ENCODE measurements at regions not wholly inside any gene's neighbourhood (a gene's known extent, or its start where the extent isn't known, plus 50 kb on each side); places are given as distances from the start of the nearest gene placed in this dataset.

DNA sequence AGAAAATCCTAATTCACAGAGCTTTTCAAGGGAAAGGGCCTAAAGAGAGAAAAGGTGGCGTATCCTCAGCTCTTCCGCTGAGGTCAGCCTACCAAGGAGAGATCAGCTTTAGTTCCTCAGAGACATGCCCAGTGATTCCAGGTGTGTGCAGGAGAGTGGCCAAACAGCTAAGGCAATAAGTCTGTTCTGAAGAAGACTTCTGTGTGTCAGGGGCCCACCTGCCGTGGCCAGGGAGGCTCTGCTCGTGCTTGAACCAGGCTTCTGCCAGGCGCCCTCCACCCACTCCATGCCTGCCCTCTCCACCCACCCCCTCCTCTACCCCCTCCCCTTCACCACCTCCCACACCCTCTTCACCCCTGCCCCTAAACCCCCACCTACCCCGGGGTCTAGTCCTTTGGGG lies 67.4 kb upstream of the ARMC2 start:
- H3K4me3 ChIP-seq (ENCODE audit: low read length): no peak overlapping the region
- no peak overlapping the region for H3K27ac ChIP-seq (ENCODE audit: low read length)
- H3K27me3 ChIP-seq (ENCODE audit: control insufficient read depth, insufficient read depth, low read length): no peaks in the 10 kb centered on the region
- H3K9me3 ChIP-seq (ENCODE audit: control insufficient read depth, low read depth, low read length): no peaks in the 10 kb centered on the region
- WGBS (ENCODE audit: insufficient coverage, low lambda C conversion rate): no CpG with 5 or more reads among the region's 6 CpGs
- no peak for DNase-seq
- H3K36me3 ChIP-seq (ENCODE audit: control insufficient read depth, insufficient read depth, low read length): no peaks in the 10 kb centered on the region
- H3K4me1 ChIP-seq (ENCODE audit: control insufficient read depth, insufficient read depth, low read length): peaks cover 5% of the 10 kb centered on the region

DNA sequence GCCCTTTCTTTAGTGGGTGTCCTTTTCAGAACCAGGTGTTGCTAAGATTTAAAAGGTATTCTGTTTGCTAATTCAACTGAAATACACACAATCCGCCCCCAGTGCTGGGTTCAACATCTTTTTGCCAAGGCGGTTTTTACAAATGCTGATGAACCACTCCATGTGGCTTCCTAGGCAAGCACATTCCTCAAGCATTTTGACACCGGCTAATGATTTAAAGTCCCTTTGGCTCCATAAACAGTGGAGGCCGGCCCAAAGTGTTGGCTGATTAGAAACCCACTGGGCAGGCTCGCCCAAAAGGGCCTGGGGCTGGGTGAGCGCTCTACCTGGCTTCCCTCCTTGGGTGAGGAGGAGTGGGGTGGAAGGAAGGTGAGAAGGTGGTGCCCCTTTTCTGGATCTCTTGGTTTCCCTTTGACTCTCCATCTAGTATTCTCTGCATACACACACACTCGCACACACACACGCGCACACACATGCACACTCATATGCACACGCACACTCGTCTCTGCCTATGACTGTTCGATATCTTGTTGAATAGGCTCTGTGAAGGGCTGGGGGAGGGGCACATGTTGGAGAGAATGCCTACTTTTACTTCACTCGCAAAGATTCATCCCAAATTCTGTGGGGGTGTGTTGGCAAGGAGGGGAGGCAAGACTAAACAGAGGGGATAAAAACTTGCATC lies 66.7 kb upstream of the ARMC2 start:
- Histone ChIP-seq H3K36me3 (ENCODE audit: control insufficient read depth, insufficient read depth, low read length) (no peaks in the 10 kb centered on the region), H3K9me3 (ENCODE audit: control insufficient read depth, low read depth, low read length) (no peaks in the 10 kb centered on the region), H3K27ac (ENCODE audit: low read length) (no peak overlapping the region), H3K27me3 (ENCODE audit: control insufficient read depth, insufficient read depth, low read length) (no peaks in the 10 kb centered on the region), H3K4me1 (ENCODE audit: control insufficient read depth, insufficient read depth, low read length) (peaks cover 5% of the 10 kb centered on the region), H3K4me3 (ENCODE audit: low read length) (peak overlapping the region; percentile 54)
- no CpG with 5 or more reads among the region's 13 CpGs for WGBS (ENCODE audit: insufficient coverage, low lambda C conversion rate)
- DNase-seq: no peak

DNA sequence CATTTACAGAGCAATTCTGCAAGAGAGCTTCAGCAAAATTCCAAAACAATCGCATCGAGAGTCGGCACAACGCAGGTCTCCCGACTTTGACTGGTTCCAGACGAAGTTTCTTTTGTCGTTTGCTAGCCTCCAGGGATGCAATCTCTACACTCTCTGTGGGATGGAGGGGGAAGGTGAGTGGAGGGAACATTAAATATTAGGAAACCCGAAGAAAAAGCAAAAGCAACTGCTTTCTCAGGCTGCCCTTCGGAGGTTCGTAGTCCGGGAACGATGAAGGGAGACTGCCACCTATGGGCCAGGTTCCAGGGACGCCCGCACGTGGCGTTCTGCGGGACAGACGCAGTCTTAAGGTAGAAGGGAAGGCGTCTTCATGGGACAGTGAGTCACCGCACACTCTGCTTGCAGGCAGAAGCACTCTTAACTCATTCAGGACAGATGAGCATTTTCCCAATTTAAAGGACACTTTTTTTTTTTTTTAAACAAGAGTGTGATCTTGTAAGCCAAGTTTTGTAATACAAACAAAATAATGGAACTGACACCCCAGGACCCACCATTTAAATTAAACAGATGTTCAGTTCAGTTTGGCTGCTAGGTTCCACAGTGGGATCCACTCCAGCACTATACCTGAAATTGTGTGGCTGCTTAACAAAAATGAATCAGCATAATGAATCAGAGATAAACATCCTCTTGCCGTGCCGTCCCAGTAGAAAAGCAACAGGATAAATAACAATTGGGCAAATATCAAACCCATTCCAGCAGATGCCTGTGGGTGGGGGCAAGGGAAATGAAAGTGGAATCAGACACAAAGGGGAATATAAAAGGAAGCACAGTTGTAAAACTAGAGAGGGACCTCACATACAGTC lies 65.8 kb upstream of the ARMC2 start:
- Histone ChIP-seq H3K27ac (ENCODE audit: low read length) (no peak overlapping the region), H3K4me1 (ENCODE audit: control insufficient read depth, insufficient read depth, low read length) (peaks cover 5% of the 10 kb centered on the region), H3K36me3 (ENCODE audit: control insufficient read depth, insufficient read depth, low read length) (no peaks in the 10 kb centered on the region), H3K9me3 (ENCODE audit: control insufficient read depth, low read depth, low read length) (no peaks in the 10 kb centered on the region), H3K27me3 (ENCODE audit: control insufficient read depth, insufficient read depth, low read length) (no peaks in the 10 kb centered on the region), H3K4me3 (ENCODE audit: low read length) (peak overlapping the region; percentile 54)
- 100% methylated on average over 2 of the region's 22 CpGs for WGBS (ENCODE audit: insufficient coverage, low lambda C conversion rate)
- DNase-seq: peak; percentile 83 to 89

DNA sequence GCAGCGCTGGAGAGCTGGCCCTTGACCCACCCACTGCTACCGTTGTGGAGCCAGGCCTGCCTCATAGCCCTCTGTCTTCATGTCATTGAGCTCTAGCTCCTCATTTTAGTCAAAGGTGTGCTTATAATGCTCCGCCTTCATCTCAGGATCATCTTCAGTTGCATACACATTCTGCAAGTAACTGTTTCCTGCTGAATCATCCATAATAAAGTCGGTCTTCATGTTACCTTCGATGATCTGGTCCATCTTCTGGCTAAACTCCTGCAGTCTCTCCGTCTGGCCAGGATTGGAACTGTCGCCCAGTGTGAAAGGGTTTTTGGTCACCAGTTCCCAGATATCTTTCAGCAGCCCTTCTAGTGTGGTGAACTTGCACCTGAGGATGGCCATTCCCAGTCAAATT lies 62.6 kb upstream of the ARMC2 start:
- Histone ChIP-seq H3K4me3 (ENCODE audit: low read length) (no peak overlapping the region), H3K27ac (ENCODE audit: low read length) (no peak overlapping the region), H3K9me3 (ENCODE audit: control insufficient read depth, low read depth, low read length) (no peaks in the 10 kb centered on the region), H3K4me1 (ENCODE audit: control insufficient read depth, insufficient read depth, low read length) (peaks cover 5% of the 10 kb centered on the region), H3K36me3 (ENCODE audit: control insufficient read depth, insufficient read depth, low read length) (no peaks in the 10 kb centered on the region), H3K27me3 (ENCODE audit: control insufficient read depth, insufficient read depth, low read length) (no peaks in the 10 kb centered on the region)
- no peak for DNase-seq
- WGBS (ENCODE audit: insufficient coverage, low lambda C conversion rate): no CpG with 5 or more reads among the region's 7 CpGs

DNA sequence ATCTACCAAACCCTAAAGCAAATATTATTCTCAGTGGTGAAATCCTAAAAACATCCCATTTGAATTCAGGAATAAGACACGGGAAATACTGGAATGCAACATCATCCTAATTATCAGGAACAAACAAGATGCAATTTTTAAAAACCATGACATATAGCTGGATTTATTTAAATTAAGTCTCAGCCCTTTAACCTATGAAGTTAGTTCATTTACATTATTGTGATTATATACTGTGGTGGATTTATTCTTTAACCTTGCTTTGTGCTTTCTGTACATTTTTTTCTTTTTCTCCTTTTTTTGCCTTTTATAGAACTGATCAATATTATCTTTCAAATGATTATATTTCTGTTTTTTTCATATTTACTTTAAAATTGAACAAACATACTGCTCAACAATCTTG lies 59.8 kb upstream of the ARMC2 start:
- Histone ChIP-seq H3K9me3 (ENCODE audit: control insufficient read depth, low read depth, low read length) (peaks cover 4% of the 10 kb centered on the region), H3K36me3 (ENCODE audit: control insufficient read depth, insufficient read depth, low read length) (no peaks in the 10 kb centered on the region), H3K27ac (ENCODE audit: low read length) (no peak overlapping the region), H3K4me1 (ENCODE audit: control insufficient read depth, insufficient read depth, low read length) (peaks cover 2% of the 10 kb centered on the region), H3K27me3 (ENCODE audit: control insufficient read depth, insufficient read depth, low read length) (no peaks in the 10 kb centered on the region), H3K4me3 (ENCODE audit: low read length) (no peak overlapping the region)
- 100% methylated on average over 1 of the region's 1 CpG for WGBS (ENCODE audit: insufficient coverage, low lambda C conversion rate)
- no peak for DNase-seq

DNA sequence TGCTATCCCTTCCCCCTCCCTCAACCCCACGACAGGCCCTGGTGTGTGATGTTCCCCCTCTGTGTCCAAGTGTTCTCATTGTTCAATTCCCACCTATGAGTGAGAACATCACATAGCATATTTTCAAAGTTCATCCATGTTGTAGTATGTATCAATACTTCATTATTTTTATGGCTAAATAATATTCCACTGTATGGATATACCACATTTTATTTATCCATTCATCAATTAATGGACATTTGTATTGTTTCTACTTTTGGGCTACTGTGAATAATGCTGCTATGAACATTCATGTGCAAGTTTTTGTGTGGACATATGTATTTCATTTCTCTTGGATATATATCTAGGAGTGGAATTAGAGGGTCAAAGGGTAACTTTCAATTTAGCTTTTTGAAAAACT lies 58.7 kb upstream of the ARMC2 start:
- H3K27me3 ChIP-seq (ENCODE audit: control insufficient read depth, insufficient read depth, low read length): no peaks in the 10 kb centered on the region
- no peak for DNase-seq
- no peak overlapping the region for H3K4me3 ChIP-seq (ENCODE audit: low read length)
- WGBS (ENCODE audit: insufficient coverage, low lambda C conversion rate): no CpG with 5 or more reads among the region's 1 CpG
- H3K9me3 ChIP-seq (ENCODE audit: control insufficient read depth, low read depth, low read length): peaks cover 4% of the 10 kb centered on the region
- peaks cover 9% of the 10 kb centered on the region for H3K4me1 ChIP-seq (ENCODE audit: control insufficient read depth, insufficient read depth, low read length)
- H3K27ac ChIP-seq (ENCODE audit: low read length): no peak overlapping the region
- no peaks in the 10 kb centered on the region for H3K36me3 ChIP-seq (ENCODE audit: control insufficient read depth, insufficient read depth, low read length)

DNA sequence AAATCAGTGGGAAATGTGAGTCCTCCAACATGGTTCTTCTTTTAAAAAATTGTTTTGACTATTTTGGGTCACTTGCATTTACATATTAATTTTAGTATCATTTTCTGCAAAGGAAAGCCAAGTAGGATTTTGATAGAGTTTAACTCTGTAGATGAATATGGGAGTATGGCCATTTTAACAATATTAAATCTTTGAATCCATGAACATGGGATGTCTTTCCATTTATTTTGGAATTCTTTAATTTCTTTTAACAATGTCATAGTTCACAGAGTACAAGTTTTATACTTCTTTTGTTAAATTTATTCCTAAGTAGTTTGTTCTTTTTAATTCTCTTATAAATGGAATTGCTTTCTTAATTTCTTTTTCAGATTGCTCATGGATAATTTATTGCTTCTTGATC lies 56.5 kb upstream of the ARMC2 start:
- no peak for DNase-seq

DNA sequence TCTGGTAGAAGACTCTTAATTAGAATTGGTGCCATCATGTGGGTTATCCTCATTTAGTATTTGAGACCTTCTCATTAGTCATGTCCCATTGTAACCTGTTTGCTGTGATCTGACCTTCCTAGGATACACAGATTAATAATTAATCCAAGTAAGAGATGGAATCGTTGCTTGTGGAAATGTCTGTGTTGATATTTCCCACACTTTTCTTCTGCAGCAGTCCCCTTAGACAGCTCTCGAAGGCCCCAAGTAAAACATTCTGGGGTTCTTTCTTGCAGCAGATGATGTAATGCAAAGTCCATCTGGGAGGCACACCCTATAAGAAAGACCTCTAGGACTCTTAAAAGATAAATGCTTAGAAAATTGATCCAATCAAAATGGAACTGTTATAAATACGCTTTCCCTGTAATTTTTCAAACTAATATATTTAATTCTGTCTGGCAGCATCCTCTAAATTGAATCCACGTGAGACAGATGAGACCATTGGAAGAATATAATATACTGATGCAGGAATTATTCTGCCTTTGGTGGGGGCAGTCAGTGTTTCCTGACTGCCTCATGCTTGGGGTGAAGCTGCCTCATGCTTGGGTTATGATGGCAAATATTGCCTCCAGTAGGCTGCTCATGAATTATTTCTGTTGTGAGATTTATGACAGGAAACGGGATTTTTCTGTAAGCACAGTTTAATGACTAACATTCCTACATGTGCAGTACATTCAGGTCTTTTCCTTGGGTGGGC lies 54.5 kb upstream of the ARMC2 start:
- Histone ChIP-seq H3K4me3 (ENCODE audit: low read length) (no peak overlapping the region), H3K9me3 (ENCODE audit: control insufficient read depth, low read depth, low read length) (peaks cover 4% of the 10 kb centered on the region), H3K4me1 (ENCODE audit: control insufficient read depth, insufficient read depth, low read length) (peaks cover 28% of the 10 kb centered on the region), H3K36me3 (ENCODE audit: control insufficient read depth, insufficient read depth, low read length) (no peaks in the 10 kb centered on the region), H3K27me3 (ENCODE audit: control insufficient read depth, insufficient read depth, low read length) (no peaks in the 10 kb centered on the region), H3K27ac (ENCODE audit: low read length) (no peak overlapping the region)
- WGBS (ENCODE audit: insufficient coverage, low lambda C conversion rate): 50% methylated on average over 1 of the region's 5 CpGs
- DNase-seq: peak in 1 of 2 donors; percentile 55

More for the DNA sequence above, 56.5 kb upstream of the ARMC2 start:
- Histone ChIP-seq H3K27me3 (ENCODE audit: control insufficient read depth, insufficient read depth, low read length) (no peaks in the 10 kb centered on the region), H3K9me3 (ENCODE audit: control insufficient read depth, low read depth, low read length) (peaks cover 4% of the 10 kb centered on the region), H3K4me1 (ENCODE audit: control insufficient read depth, insufficient read depth, low read length) (peaks cover 20% of the 10 kb centered on the region), H3K36me3 (ENCODE audit: control insufficient read depth, insufficient read depth, low read length) (no peaks in the 10 kb centered on the region), H3K4me3 (ENCODE audit: low read length) (no peak overlapping the region), H3K27ac (ENCODE audit: low read length) (no peak overlapping the region)

DNA sequence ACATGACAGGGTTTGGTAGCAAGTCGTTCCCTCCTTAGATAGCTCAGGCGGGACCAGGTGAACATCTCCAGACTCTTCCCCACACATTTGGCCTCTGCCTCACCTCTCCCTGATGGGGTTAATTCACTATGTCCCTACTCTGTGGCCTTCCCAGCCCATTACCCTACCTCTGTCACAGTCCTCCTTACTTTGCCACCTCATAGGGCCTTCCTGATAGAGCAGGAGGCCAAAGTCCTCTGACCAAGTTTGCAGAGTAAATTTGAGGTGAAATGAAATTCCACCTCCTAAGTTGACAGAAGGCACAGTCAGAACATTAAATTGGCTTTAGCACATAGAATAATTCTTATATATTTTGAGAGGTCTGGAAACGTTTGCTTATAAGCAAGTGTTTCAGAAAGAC lies 53.1 kb upstream of the ARMC2 start:
- Histone ChIP-seq H3K36me3 (ENCODE audit: control insufficient read depth, insufficient read depth, low read length) (no peaks in the 10 kb centered on the region), H3K4me1 (ENCODE audit: control insufficient read depth, insufficient read depth, low read length) (peaks cover 29% of the 10 kb centered on the region), H3K4me3 (ENCODE audit: low read length) (no peak overlapping the region), H3K27ac (ENCODE audit: low read length) (no peak overlapping the region), H3K27me3 (ENCODE audit: control insufficient read depth, insufficient read depth, low read length) (no peaks in the 10 kb centered on the region), H3K9me3 (ENCODE audit: control insufficient read depth, low read depth, low read length) (peaks cover 4% of the 10 kb centered on the region)
- WGBS (ENCODE audit: insufficient coverage, low lambda C conversion rate): no CpG with 5 or more reads among the region's 3 CpGs
- peak in 1 of 2 donors; percentile 41 for DNase-seq

DNA sequence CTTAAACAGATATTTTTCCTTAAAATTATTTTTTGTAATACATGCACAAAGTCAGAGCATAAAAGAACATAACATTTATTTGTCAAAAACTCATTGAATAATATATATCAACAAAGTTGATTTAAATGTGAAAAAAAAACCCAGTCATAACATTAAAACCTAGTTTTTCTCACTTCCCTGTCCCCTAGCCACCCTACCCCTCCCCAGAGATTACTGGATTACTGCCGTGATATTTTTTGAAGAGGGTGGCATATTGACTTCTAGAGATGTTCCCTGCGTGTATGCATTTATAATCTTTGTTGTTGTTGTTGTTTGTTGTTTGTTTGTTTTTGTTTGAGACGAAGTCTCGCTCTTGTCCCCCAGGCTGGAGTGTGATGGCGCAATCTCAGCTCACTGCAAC lies 52.4 kb upstream of the ARMC2 start:
- WGBS (ENCODE audit: insufficient coverage, low lambda C conversion rate): no CpG with 5 or more reads among the region's 5 CpGs
- Histone ChIP-seq H3K4me1 (ENCODE audit: control insufficient read depth, insufficient read depth, low read length) (peaks cover 29% of the 10 kb centered on the region), H3K4me3 (ENCODE audit: low read length) (no peak overlapping the region), H3K27me3 (ENCODE audit: control insufficient read depth, insufficient read depth, low read length) (no peaks in the 10 kb centered on the region), H3K27ac (ENCODE audit: low read length) (no peak overlapping the region), H3K36me3 (ENCODE audit: control insufficient read depth, insufficient read depth, low read length) (no peaks in the 10 kb centered on the region), H3K9me3 (ENCODE audit: control insufficient read depth, low read depth, low read length) (peaks cover 4% of the 10 kb centered on the region)
- no peak for DNase-seq

Data from large intestine (tissue), 3 donors.